ENCODE measurements at regions not wholly inside any gene's neighbourhood (a gene's known extent, or its start where the extent isn't known, plus 50 kb on each side); places are given as distances from the start of the nearest gene placed in this dataset.

- TF ChIP-seq CTCF (IDR thresholded peaks at IDR 0.05; ENCODE audit: extremely low read depth in 1 of 2, insufficient read depth in 1 of 2, low read depth in 1 of 2, low read length in 2 of 2) (no peak), POLR2A (IDR thresholded peaks at IDR 0.05; ENCODE audit: low read depth, low read length) (no peak), POLR2AphosphoS5 (IDR thresholded peaks at IDR 0.05; ENCODE audit: insufficient read depth, low read depth, low read length) (no peak), EZH2 (IDR thresholded peaks at IDR 0.05; ENCODE audit: borderline replicate concordance, low read depth, low read length, severe bottlenecking) (no peak), MAX (IDR thresholded peaks at IDR 0.05; ENCODE audit: insufficient read depth, insufficient read length) (no peak), GATA2 (IDR thresholded peaks at IDR 0.05; ENCODE audit: insufficient read depth, insufficient read length, low read depth, low read length) (no peak)
Observed at GRCh38 chr3:188053710-188054380, 100.1 kb upstream of the LPP start.
